ENCODE measurements at regions not wholly inside any gene's neighbourhood (a gene's known extent, or its start where the extent isn't known, plus 50 kb on each side); places are given as distances from the start of the nearest gene placed in this dataset.
A peak's percentile ranks its signal among the peaks of the same experiment; 100 is the strongest.

DNA sequence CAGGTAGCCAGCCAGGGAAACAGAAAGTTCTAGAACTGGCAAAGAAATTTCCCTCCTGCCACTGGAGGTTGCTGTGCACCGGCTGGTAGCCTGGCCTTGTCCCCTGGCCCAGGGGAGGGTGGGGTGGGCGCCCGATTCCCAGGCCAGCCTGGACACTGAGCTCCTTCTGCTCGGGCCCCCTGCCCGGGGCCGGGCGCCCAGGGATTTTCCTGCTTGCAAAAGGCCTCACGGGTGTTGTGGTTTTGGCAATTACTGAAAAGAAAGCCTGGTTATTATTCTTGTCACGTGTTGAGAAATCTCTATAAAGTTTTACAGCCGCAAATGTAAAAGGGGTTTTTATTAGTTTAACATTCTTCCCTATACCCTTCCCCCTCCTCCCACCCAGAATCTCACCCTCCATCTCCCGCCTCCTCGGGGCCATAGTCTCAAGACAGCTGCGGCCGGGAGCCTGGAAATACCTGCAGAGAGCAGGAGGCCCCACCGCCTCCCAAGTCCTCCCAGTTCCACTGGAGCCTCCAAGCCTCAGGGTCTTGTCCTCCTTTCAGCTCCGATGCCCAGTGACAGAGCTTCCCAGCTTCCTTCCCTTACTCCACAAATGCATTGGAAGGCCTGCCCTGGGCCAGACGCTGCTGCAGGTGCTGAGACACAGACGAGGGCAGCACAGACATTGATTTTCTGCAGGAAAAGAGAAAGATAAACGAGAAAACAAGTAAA lies 1515.6 kb downstream of the TBC1D22A start:
- no peak overlapping the region for H3K27ac ChIP-seq
- peaks cover 0 to 15% (median 0%) of the 10 kb centered on the region in 3 donors for H3K27me3 ChIP-seq
- H3K9me3 ChIP-seq, result no peaks in the 10 kb centered on the region
- WGBS, 2 donors, result 9 to 43% methylated on average over 19 of the region's 19 CpGs
- peak; percentile 54 for DNase-seq
- H3K36me3 ChIP-seq, result no peaks in the 10 kb centered on the region
- H3K4me3 ChIP-seq, result no peak overlapping the region
- TF ChIP-seq, protein P1, sequence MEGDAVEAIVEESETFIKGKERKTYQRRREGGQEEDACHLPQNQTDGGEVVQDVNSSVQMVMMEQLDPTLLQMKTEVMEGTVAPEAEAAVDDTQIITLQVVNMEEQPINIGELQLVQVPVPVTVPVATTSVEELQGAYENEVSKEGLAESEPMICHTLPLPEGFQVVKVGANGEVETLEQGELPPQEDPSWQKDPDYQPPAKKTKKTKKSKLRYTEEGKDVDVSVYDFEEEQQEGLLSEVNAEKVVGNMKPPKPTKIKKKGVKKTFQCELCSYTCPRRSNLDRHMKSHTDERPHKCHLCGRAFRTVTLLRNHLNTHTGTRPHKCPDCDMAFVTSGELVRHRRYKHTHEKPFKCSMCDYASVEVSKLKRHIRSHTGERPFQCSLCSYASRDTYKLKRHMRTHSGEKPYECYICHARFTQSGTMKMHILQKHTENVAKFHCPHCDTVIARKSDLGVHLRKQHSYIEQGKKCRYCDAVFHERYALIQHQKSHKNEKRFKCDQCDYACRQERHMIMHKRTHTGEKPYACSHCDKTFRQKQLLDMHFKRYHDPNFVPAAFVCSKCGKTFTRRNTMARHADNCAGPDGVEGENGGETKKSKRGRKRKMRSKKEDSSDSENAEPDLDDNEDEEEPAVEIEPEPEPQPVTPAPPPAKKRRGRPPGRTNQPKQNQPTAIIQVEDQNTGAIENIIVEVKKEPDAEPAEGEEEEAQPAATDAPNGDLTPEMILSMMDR (IDR thresholded peaks at IDR 0.05), result no peak
- TF ChIP-seq POLR2AphosphoS5 (IDR thresholded peaks at IDR 0.05) (no peak), EP300 (IDR thresholded peaks at IDR 0.05) (no peak)
- intact Hi-C loops (cut with DNase I), result no loop called here
- peaks cover 0 to 25% (median 19%) of the 10 kb centered on the region in 4 donors for H3K4me1 ChIP-seq

DNA sequence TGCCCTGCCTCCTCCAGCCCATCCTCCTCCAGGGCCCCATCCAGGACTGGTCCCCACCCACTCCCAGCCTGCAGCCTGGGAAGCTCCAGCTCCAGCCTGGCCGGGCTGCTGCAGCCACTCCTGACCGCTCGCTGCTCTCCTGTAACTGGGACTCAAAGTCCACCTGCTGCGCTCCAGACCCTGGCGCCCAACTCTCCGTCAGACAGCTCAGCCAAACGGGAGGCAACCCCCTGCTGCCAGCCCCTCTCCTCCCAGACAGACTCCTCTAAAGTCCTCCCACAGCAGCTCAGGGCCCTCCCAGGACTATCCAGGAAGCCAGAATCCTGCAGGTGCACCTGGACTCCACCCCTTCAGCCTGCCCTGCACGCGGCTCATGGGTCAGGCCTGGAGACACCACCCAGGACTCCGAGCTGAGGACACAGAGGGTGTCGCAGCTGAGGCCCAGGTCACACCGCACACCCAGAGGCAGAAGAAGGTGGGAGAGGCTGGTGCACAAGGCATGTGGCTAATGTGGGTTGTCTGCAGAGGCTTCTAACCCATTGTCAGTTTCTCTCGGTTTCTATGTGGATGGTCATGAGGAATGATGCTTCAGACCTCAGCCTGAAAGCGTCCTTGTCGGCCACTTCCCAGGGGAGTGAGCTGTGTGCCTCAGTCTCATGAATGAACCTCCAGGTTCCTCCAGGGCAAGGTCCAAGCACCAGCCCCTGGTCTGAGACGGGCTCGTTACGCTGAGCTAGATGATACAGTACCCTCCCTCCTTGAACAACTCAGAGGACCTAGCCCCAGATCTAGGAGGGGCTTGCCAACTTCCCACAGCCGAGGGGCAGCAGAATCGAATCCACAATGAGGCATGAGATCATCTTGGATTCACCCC lies 1514.8 kb downstream of the TBC1D22A start:
- H3K4me1 ChIP-seq, result peaks cover 0 to 25% (median 19%) of the 10 kb centered on the region in 4 donors
- H3K36me3 ChIP-seq, result no peaks in the 10 kb centered on the region
- intact Hi-C loops (cut with DNase I), result no loop called here
- peaks cover 0 to 15% (median 0%) of the 10 kb centered on the region in 3 donors for H3K27me3 ChIP-seq
- WGBS, 2 donors, result 17 to 60% methylated on average over 20 of the region's 20 CpGs
- no peak overlapping the region for H3K27ac ChIP-seq
- H3K9me3 ChIP-seq, result no peaks in the 10 kb centered on the region
- DNase-seq, result peak; percentile 40
- no peak overlapping the region for H3K4me3 ChIP-seq
- no peak for TF ChIP-seq POLR2A (IDR thresholded peaks at IDR 0.05)
- TF ChIP-seq POLR2AphosphoS5 (IDR thresholded peaks at IDR 0.05), result no peak
- TF ChIP-seq EP300 (IDR thresholded peaks at IDR 0.05), result no peak
- TF ChIP-seq, protein P1 (IDR thresholded peaks at IDR 0.05), result no peak

DNA sequence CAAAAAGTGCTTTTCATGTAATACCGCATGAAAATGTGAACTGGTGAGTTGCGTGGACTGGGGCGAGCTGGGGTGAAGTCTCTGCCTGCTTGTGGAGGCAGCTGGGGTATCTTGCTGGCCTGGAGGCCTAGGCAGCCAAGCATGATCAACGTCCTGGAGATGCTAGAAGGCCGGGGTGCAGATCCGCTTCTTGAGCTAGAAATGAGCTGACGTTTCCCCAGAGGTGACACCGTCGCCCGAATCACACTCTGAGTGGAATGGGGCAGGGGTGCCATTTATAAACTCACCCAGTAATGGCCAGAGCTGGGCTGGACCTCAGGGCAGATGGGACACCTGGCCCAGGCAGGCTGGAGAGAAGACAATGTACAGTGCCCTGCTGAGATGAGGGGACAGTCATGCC lies 1513.0 kb downstream of the TBC1D22A start:
- no peak for TF ChIP-seq POLR2A (IDR thresholded peaks at IDR 0.05)
- TF ChIP-seq, protein P1 (IDR thresholded peaks at IDR 0.05), result no peak
- DNase-seq, result no peak
- Histone ChIP-seq H3K27ac (no peak overlapping the region), H3K4me1 (peaks cover 0 to 25% (median 19%) of the 10 kb centered on the region in 4 donors), H3K9me3 (no peaks in the 10 kb centered on the region), H3K36me3 (no peaks in the 10 kb centered on the region), H3K27me3 (peaks cover 0 to 15% (median 0%) of the 10 kb centered on the region in 3 donors), H3K4me3 (no peak overlapping the region)
- 95 to 97% methylated on average over 10 of the region's 10 CpGs for WGBS, 2 donors
- intact Hi-C loops (cut with DNase I), result no loop called here

DNA sequence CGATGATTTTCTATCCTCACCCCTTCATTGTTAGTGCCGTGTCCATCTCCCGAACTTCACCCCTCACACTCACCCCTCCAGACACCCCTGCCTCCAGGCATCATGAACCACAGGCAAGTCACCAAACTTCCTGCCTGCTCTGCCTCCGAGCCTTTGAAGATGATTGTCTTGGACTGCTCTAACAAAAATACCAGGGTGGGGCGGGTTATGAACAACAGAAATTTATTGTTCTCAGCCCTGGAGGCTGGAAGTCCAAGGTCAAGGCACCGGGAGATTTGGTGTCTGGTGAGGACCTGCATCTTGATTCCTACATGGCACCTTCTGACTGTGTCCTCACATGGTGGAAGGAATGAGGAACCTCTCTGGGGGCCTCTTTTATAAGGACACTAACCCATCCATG lies 1508.3 kb downstream of the TBC1D22A start:
- no peak overlapping the region for H3K27ac ChIP-seq
- peaks cover 0 to 2% (median 0%) of the 10 kb centered on the region in 3 donors for H3K27me3 ChIP-seq
- no peaks in the 10 kb centered on the region for H3K4me1 ChIP-seq
- TF ChIP-seq POLR2A (IDR thresholded peaks at IDR 0.05) (no peak), POLR2AphosphoS5 (IDR thresholded peaks at IDR 0.05) (no peak)
- intact Hi-C loops (cut with DNase I), result no loop called here
- H3K36me3 ChIP-seq, result no peaks in the 10 kb centered on the region
- no peak for DNase-seq
- 21 to 60% methylated on average over 6 of the region's 6 CpGs for WGBS, 2 donors
- no peaks in the 10 kb centered on the region for H3K9me3 ChIP-seq
- no peak overlapping the region for H3K4me3 ChIP-seq

DNA sequence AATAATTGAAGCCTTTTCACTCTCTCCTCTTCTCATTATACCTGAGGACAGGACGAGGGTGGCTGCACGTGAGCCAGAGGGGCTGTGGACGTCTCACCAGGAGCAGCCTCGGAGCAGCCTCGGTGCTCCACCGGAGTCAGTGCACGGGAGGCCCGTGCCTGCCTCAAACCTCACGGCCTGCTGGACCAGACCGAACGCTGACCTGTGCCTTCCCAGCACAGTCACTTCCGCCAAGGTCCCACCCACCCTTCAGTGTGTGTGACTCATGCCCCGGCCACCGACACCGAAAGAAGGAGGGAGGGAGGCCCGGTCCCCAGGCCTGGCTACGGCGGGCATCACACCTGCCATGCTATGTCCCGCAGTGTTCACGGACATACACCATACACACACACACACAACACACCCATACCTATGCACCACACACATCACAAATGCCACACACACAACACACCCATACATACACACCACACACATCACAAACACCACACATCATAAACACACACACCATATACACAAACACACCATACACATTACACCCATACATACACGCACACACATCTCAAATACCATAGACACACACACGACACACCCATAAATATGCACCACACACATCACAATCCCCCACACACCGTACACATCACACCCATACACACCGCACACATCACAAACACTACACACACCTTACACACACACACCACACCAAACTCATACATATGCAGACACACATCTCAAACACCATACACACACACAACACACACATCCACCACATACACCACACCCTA lies 1506.5 kb downstream of the TBC1D22A start:
- WGBS, 2 donors, result 43 to 85% methylated on average over 24 of the region's 24 CpGs

More for the DNA sequence above, 1506.5 kb downstream of the TBC1D22A start:
- no peaks in the 10 kb centered on the region for H3K27me3 ChIP-seq
- TF ChIP-seq POLR2A (IDR thresholded peaks at IDR 0.05), result no peak
- no peak for TF ChIP-seq POLR2AphosphoS5 (IDR thresholded peaks at IDR 0.05)
- TF ChIP-seq, protein P1 (IDR thresholded peaks at IDR 0.05), result no peak
- TF ChIP-seq EP300 (IDR thresholded peaks at IDR 0.05), result no peak
- H3K9me3 ChIP-seq, result no peaks in the 10 kb centered on the region
- no peak overlapping the region for H3K27ac ChIP-seq
- intact Hi-C loops (cut with DNase I), result no loop called here
- DNase-seq, result no peak
- H3K4me1 ChIP-seq, result no peaks in the 10 kb centered on the region
- no peaks in the 10 kb centered on the region for H3K36me3 ChIP-seq
- H3K4me3 ChIP-seq, result no peak overlapping the region
